Effector CD4-positive, alpha-beta T cell (primary cell): ENCODE measurements at regions not wholly inside any gene's neighbourhood (a gene's known extent, or its start where the extent isn't known, plus 50 kb on each side); places are given as distances from the start of the nearest gene placed in this dataset.

Experiments
- DNase-seq: peaks from one replicate; pipeline ENCODE4 v3.0.0-alpha.2; 2020

DNA sequence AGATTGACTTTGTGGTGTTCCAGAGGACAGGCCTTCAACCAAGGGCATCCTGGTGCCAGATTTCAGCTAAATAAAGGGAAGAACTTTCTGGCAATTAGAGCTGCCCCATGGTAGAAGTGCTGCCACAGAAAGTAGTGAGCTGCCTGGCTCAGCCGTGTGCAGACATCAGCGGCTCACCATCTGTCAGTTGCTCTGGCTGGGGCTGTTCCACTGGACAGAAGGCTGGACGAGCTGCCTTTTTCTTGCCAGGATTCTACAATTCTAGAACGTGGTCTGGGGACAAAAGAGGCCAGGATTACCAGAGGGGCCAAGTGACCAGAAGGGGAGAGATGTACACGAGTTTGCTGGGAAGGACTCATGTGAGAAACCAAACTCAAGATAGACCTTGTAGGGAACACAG lies 107.0 kb upstream of the RPL38 start:
- DNase-seq, result no peak

DNA sequence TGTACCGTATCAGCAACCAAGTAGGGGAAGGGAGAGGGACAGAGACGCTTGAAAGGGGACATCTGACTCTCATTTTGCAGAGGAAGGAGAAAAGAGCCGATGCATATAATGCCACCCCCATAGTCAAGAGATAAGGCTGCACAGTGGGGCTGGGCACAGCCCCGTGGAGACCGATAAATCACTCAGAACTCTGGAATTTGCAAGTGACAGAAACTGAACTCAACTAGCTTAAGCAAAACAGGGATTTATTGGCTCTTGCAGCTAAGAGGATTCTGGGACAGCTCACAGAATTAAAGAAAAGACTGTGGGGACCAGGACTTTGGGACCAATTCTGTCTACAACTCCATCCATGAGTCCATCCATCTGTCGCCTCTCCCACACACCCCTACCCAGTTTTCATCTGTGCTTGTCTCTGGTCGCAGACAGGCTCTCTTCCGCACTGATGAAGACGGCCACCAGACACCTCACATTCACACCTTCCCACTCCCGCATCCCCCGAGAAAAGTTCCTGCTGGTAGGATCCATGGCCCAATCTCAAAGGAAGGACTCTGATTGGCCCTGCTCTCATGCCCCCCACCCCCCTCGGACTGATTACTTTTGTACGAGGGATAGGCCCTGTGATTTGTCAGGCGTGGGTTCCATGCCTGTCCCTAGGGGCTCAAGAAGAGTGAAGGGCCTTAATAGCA lies 105.9 kb upstream of the RPL38 start:
- no peak for DNase-seq

DNA sequence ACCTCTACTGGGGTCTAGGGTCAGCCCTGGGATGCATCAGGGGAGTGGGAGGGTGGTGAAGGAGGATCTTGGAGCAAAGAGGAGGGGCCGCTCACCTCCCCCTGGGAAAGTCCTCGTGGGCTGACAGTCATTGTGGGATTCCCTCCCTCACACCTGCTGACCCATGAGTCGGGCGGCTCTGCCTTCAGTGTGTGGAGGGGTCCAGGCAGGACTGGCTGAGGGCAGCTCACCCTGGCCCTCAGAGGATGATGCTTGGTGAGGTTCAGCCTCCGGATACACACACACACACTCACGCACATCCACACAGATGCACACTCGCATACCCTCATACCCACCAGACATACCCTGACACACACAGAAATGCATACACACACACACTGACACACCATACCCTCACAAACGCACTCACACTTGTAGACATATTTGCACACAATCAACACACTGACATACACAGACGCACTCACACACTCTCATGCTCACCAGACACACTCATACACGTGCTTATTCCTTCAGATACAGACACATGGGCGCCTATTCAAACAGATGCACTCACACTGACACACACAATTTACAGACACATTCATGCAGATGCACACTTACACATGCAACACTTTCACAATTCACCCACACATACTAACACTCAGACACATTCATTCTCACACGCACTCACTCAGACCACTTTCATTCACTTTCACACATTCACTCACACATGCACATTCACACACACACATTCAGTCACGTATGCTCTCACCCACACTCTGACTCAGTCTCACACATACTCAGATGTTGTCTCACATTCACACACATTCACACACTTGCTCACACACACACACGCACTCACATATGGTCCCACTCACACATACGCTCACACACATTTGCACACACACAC lies 105.1 kb upstream of the RPL38 start:
- DNase-seq, result no peak

DNA sequence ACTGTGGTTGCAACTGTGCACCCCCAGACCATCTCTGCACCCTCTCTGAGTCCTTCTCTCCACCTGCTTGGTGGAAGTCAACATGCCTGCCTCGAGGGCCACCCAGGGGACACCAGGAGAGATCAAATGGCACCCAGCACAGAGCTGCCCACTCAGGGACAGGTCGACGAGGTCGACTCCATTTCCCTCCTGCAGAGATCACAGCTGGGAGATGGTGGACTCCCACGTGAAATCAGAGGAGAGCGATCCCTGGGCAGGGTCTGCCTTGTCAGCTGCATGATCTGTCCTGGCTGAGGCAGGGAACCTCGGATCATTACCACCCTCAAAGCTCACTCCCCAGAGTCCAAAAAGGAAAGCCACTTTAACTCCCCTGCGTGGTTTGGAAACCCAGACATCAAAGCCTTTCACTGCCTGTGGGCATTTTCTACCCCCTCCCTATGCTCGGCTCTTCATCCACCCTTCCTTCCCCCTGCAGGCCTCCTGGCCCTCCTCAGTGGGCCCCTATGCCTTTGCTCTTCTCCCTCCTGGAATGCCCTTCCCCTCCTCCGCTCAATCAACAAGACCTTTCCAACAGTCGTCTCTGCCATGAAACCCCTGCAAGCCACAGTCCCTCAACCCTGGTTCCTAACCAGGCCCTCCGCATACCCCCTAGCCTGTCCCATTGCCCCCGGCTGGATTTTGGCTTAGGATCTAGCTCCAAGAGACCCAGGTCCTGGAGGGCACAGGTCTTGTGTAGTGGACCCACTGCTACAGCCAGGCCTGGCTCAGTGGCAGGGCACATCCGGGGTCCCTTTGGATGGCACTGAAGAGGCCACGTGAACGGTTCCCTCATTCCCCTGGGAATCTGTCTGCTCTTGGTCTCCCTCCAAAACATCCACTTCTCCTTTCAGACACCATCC lies 103.8 kb upstream of the RPL38 start:
- no peak for DNase-seq

DNA sequence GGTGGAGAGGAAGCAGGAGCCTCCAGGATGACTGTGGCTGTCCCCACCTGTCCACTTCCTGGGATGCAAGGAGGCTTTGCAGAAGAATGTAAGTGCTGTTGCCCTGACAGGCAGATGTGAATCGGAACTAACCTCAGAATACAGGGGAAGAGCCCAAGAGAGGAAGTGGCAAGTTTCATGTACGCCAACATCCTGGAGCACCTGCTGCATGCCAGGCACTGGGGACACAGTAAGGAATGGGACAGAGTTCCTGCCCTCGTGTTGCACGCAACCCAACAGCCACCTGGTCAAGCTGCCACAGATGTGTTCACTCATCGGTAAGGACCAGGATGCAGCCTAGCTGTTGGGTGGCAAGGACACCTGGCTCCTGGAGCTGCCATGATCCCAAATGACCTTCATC lies 98.6 kb upstream of the RPL38 start:
- DNase-seq, result no peak

DNA sequence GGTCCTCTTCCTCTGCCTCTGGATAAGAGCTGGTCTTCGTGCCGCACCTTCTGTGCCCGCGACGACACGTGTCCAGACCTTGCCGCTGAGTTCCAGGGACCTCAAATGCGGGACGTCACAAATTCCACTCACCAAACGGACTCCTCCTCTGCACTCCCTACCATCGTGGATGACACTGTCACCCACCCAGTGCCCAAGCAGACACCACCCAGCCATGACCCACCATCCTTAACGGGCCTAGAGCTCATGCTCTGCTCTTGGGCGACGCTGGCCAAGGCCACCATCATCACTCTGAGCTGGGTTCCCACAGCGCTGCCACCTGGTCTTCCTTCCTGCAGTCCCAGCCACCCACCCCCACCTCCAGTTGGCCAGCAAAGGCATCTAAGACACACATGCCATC lies 96.4 kb upstream of the RPL38 start:
- no peak for DNase-seq

DNA sequence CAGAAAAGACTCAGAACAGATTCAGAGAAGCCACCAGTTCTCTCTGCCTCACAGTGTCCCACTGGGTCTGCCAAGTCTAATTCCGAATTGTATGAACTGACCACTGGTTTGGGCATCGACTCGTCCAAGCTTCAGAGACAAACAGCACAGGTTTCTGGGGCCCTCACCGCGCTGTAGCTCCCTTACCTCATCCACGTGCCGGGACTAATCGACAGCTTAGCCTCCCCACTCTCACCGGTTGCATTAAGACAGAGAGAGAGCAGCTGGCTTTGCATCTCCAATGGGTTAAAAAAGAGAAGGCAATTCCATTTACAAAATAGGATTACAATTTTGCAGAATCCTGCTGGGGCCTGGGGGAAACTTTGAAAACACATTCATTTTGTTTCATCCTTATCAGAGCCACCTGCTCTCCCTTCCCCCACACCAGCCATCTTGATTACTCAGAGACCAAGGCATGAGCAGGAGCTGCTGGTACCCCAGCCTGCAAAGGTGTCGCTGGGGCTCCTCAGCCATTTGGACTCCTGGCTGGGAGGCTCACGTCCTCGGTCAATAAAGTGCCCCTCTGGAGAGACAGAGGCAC lies 95.3 kb upstream of the RPL38 start:
- no peak for DNase-seq

DNA sequence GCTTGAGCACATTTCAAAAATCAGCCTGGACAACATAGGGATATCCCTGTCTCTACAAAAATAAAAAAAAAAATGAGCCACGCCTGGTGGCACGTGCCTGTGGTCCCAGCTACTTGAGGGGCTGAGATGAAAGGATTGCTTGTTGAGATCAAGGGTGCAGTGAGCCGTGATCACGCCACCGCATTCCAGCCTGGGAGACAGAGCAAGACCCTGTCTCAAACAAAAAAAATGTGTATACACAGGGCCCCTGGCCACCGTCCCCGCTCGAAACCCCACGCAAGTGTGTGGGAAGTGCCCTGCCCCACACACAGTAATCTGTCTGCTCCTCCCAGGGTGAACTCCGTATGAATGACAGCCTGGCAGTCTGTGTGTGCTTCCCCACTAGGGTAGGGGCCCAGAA lies 93.0 kb upstream of the RPL38 start:
- no peak for DNase-seq

DNA sequence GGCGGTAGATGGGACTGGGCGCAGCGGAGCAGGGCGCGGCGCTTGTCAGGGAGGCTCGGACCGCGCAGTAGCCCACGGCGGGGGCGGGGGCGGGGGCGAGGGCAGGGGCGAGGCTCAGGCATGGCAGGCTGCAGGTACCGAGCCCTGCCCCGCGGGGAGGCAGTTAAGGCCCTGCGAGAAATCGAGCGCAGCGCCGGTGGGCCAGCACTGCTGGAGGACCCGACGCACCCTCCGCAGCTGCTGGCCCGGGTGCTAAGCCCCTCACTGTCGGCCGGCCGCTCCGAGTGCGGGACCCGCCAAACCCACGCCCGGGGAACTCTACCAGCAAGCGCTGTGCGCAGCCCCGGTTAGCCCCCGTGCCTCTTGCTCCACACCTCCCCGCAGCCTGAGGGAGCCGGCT lies 90.2 kb upstream of the RPL38 start:
- no peak for DNase-seq

DNA sequence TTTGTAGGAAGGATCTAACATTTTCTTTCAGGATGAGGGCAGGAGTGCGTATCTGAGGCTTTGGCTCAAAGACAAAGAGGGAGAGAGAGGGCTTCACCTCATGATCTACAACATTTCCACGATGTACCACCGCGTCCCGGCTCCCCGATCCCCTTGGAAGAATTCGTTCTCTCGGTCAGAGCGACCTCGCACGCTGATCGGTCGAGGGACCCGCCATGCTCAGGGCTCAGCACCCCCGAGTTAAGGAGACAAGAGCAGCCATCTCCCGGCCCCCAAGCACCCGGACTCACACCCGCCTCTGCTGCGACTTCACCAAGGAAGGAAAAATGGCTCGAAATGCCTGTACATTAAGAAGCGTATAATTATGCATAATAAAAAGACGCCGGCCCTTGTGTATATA lies 89.5 kb upstream of the RPL38 start:
- DNase-seq, result no peak

DNA sequence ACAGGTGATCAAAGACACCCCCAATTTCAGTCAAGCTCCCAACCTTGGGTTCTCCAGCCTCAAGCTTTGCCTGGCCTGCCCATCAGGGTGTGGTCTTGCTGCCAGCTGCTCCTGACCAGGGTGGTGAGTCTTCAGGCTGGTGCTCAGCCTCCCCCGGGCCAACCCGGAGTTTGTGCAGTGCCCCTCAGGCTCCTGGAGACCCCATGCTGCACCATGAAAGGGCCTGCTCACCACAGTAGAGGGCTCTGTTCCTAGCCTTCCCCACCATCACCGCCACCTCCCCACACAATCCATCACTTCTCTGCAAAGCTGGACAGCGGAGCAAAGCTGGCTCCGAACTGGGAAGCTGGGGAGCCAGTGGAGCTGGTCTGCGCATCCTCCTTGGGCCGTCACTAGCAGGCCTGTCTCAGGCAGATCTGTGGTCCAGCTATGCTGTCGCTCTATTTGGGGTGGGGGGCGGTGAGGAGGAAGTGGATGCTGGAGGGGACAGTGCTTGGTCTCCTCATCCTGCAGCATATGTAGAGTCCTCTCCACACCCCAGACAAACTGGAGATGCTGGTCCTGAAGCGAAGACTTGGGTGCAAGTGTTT lies 88.5 kb upstream of the RPL38 start:
- DNase-seq, result no peak

DNA sequence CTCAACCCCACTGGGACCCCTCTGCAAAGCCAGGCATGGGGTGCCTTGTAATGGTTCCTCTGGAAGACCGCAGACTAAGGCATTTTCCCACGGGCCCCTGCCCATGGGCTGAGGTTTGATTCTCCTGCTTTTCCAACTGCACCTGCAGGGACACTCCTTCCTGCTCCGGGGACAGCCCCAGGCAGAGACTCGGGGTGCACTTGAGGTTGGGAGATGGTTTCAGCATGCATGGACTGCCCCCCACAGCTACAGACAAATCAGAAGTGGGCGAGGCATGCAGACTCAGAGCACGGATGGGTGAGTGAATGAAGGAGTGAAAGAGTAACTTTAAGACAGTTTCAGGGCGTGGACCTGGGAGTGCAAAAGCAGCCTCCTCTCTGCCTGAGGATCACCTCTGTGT lies 87.9 kb upstream of the RPL38 start:
- no peak for DNase-seq

DNA sequence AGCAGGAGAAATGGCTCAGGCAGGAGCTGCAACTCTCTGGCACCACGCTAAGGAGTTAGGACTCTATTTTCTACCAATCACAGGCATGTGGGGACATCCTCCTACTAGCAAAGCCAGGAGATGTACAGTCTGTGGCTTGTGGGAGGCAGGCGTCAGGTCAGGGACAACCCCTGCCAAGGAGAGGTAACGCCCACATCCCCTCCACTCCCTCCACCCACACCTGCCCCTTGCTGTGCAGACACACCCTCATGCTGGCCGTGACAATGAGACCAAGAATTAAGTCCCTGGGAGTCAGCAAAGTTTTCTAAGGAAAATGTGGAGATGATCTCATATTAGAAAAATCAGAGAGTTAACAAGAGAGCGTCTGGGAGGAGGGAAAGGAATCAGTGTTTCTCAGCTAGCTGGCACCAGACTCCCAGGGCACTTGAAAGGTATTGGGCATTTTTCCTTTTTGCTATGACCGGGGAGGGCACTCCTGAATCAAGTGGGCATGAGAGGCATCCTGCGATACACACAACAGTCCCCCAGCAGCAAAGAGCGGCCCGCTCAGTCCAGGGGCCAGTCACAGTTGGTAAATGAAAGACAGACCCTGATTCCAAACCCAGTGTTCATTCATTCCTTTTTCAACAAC lies 87.3 kb upstream of the RPL38 start:
- no peak for DNase-seq

DNA sequence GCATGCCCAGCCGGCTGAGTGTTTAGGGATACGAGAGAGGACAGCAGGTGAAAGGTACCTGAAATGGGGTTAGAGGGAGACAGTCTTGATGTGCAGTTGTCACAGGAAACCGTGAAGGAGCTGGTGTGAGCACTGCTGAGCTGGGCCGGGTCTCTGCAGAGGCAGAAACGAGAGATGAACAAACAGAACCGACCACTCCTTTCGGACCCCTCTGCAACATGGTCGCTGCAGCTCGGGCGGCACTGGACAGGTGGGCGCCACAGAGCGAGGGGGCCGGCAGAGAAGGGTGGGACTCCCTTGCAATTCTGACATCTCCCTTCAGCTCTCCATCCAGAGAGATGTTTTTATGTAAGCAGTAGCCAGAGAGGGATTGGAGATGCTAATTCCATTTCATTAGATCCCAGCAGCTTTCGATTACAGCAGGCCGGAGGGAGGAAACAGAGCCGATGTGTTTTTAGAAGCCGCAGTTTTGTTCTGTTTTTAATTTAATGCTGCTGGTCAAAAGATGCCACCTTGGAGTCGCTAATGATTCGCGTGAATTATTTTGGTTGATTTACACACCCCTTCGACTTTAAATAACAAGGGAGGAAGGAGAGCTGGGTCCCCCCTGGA lies 86.3 kb upstream of the RPL38 start:
- DNase-seq, result no peak

DNA sequence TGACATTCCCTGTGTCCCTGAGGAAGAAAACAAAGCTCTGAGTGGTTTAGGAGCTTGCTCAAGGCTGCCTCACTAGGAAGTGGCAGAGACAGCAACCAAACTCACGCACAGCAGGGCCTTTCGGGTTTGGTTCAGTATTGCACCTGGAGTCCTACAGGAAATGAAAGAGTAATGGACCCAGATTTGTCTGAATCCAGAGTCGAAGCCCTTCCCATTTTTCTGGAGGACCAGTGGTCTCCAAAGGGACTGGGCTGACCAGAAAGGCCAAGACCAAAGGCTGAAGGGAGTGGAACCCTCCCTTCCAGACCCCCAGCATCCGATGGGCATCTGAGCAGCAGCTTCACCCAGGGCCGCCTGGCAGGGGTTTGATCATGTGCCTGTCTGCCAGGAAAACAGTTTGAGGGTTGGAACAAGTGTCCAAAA lies 85.5 kb upstream of the RPL38 start:
- DNase-seq, result no peak

DNA sequence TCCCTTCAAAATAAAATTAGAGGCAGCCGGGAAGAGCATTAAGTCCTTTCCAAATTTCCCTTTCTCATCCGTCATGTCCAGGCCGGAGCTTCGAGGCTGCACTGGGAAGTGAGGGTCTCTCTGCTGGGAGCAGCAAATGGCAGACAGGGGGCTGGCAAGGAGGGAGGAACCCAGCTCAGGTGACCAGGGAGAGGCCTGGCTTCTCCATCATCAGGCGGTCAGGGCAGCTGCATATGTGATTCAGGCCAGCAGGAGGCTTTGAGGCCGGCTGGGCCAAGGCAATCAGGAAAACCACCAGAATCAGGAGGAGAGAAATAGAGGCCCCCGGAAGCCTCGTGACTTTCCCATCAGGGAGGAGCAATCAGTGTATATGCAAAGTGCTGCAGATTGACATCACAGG lies 85.0 kb upstream of the RPL38 start:
- DNase-seq, result no peak

DNA sequence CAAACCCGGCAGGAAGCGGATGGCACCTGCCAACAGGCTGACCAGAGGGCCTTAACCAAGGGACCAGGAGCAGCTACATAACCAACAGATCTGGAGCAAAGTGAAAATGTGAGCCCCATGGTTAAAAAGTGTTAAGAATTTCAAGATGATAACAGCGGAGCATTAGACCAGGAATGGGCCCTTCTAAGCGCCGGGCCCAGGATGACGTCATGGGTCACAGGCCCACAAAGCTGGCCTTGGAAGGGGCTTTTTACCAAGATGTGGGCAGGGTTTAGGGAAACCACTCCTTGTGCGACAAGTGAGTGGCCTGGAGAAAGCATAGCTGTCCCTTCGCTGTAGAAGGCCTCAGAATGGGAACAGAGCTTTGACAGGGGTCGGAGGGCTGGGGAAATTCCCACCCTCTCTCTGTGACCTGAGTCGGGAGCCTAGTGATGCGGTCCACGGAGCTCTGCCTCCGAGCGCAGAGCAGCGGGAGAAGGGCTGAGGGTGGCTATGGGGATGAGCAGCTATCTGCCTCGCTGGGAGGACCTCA lies 84.4 kb upstream of the RPL38 start:
- no peak for DNase-seq

DNA sequence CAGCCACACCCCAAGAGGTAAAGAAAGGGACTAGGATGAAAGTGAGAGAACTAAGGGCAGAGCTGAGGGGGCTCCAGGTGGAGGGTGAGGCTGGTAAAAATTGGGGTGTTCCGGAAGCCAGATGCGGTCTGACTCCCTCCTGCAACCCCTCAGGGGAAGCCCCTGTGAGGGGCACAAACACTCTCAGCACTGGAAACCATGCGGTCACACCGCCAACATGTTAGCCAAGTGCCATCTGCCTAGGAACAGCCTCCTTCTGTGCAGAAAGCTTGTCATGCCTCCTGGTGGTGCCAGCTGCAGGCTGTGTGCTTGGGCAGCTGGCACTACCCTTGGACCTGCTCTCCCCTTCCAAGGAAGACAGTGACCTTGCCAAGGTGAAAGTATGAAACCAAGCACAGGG lies 83.5 kb upstream of the RPL38 start:
- no peak for DNase-seq

DNA sequence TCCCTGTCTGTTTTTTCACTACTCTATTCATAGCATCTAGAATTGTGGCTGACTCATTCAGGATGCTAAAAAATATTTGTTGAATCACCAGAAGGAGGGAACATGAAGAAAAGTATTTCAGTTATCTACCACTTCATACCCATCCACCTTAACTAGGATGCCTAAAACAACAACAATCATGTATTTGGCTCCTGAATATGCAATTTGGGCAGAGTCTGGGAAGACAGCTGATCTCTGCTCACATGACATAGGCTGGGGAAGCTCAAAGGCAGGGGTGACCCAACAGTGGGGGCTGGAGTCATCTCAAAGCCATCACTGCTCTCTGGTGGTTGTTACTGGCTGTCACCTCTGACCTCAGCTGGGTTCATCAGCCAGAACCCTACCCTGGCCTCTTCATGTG lies 80.1 kb upstream of the RPL38 start:
- DNase-seq, result no peak

DNA sequence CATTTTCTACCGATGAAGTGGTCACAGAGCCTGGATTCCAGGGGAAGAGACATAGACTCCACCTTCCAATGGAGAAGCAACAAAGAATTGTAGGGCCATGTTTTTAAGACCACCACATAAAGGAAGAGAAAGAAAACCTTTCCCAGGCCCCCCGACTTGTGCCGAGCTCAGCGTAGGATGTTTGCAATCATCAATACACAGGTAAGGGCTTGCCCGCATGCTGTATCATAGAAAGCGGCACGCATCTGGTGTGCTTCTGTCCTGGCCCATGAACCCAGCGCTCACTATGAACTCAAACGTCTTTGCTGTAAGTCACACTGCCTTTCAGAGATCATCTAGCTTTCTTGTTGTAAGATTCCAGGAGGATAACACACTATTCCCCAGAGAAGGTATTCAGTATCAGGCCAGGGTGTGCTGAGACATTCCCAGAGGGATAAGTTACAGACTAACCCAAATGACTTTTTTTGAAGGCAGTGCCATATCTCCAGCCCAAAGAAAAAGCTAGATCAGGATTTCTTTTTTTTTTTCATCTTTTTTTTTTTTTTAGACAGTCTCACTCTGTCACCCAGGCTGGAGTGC lies 79.5 kb upstream of the RPL38 start:
- no peak for DNase-seq

DNA sequence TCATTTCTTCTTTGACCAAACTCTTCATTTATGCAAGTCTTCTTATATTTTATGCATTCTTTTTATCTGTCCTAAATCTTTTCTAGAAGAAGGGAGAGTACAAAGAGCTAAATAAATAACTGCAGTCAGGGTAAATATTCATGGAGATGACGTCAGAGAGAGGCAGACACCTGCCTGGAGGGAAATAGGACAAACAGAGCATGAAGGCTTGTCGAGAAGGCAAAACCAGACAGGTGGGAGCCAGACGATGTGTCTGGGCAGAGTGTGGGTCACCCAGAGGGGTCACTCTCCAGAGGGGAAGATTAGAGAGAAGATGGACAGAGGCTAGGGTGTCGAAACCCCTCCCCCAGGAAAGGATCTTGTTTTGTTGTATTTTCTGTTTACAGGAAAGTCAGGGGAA lies 78.3 kb upstream of the RPL38 start:
- DNase-seq, result no peak
